Retinal pigment epithelial cell (primary cell): ENCODE measurements at regions not wholly inside any gene's neighbourhood (a gene's known extent, or its start where the extent isn't known, plus 50 kb on each side); places are given as distances from the start of the nearest gene placed in this dataset.

Source experiments
- DNase-seq: peaks from one replicate; pipeline ENCODE4 v3.0.0-alpha.2; 2010; ENCODE audit warnings: low read depth
- H3K4me3 ChIP-seq: 2 replicates; pipeline ENCODE4 v1.5.1; 2011; ENCODE audit warnings: mild to moderate bottlenecking, low read length, control low read depth, moderate library complexity
- CTCF ChIP-seq: conservative IDR thresholded peaks from 2 replicates; pipeline ENCODE4 v1.5.1; 2011; ENCODE audit warnings: low read depth, low read length, control low read depth, inconsistent platforms

- TF ChIP-seq CTCF: no peak
- DNase-seq: no peak
- H3K4me3 ChIP-seq: no peak overlapping the region
Measured at GRCh38 chr11:81098471-81098870, 1635.2 kb downstream of the FAM181B start.

GRCh38 chr11:81092522-81092921 lies 1641.1 kb downstream of the FAM181B start:
- no peak for DNase-seq
- H3K4me3 ChIP-seq: no peak overlapping the region

GRCh38 chr11:81089242-81089641 lies 1644.4 kb downstream of the FAM181B start:
- no peak for TF ChIP-seq CTCF
- H3K4me3 ChIP-seq: no peak overlapping the region
- DNase-seq: no peak

More at GRCh38 chr11:81092522-81092921, 1641.1 kb downstream of the FAM181B start:
- TF ChIP-seq CTCF: no peak

GRCh38 chr11:81080476-81080875 lies 1639.6 kb upstream of the TENM4 start:
- no peak for TF ChIP-seq CTCF
- no peak overlapping the region for H3K4me3 ChIP-seq
- DNase-seq: no peak

- DNase-seq: no peak
- no peak overlapping the region for H3K4me3 ChIP-seq
- TF ChIP-seq CTCF: no peak
Measured at GRCh38 chr11:81072273-81072672, 1631.4 kb upstream of the TENM4 start.

GRCh38 chr11:81071606-81072005 lies 1630.8 kb upstream of the TENM4 start:
- no peak for TF ChIP-seq CTCF
- no peak for DNase-seq
- H3K4me3 ChIP-seq: no peak overlapping the region

- DNase-seq: no peak
- H3K4me3 ChIP-seq: no peak overlapping the region
- TF ChIP-seq CTCF: no peak
Measured at GRCh38 chr11:81070948-81071347, 1630.1 kb upstream of the TENM4 start.
